Central memory CD8-positive, alpha-beta T cell (primary cell): ENCODE measurements at regions not wholly inside any gene's neighbourhood (a gene's known extent, or its start where the extent isn't known, plus 50 kb on each side); places are given as distances from the start of the nearest gene placed in this dataset.
"Not testable (repeated sequence)": the region's sequence is repeated elsewhere in the genome, so short reads cannot be mapped to it uniquely, and the experiment has no call there.

ENCODE experiments used
- ATAC-seq: fragments of 150-1000 bp; cut with Tn5 transposase; replicated peaks from 2 replicates; pipeline ENCODE4 v1.10.0; 2022; ENCODE audit warnings: mild to moderate bottlenecking, moderate FRiP score, moderate number of reproducible peaks; ENCODE audit not compliant: poor library complexity, severe bottlenecking; ENCODE audit errors: extremely low read depth
- DNase-seq, 2 donors: peaks; one replicate each; pipeline ENCODE4 v3.0.0; 2021; ENCODE audit warnings: low spot score in 2 of 2
- H3K27ac Mint-ChIP-seq: one replicate; pipeline ENCODE4 v1.8.0; 2022; ENCODE audit warnings: low read depth, mild to moderate bottlenecking, moderate library complexity, mixed read lengths
- H3K27me3 Mint-ChIP-seq: one replicate; pipeline ENCODE4 v1.8.0; 2022; ENCODE audit warnings: mixed read lengths
- H3K36me3 Mint-ChIP-seq: one replicate; pipeline ENCODE4 v1.8.0; 2022; ENCODE audit warnings: mild to moderate bottlenecking, moderate library complexity, mixed read lengths; ENCODE audit not compliant: insufficient read depth
- H3K4me1 Mint-ChIP-seq: one replicate; pipeline ENCODE4 v1.8.0; 2022; ENCODE audit warnings: mixed read lengths
- H3K4me3 Mint-ChIP-seq: one replicate; pipeline ENCODE4 v1.8.0; 2022; ENCODE audit warnings: mild to moderate bottlenecking, moderate library complexity, mixed read lengths
- H3K9me3 Mint-ChIP-seq: one replicate; pipeline ENCODE4 v1.8.0; 2022; ENCODE audit warnings: mixed read lengths

DNA sequence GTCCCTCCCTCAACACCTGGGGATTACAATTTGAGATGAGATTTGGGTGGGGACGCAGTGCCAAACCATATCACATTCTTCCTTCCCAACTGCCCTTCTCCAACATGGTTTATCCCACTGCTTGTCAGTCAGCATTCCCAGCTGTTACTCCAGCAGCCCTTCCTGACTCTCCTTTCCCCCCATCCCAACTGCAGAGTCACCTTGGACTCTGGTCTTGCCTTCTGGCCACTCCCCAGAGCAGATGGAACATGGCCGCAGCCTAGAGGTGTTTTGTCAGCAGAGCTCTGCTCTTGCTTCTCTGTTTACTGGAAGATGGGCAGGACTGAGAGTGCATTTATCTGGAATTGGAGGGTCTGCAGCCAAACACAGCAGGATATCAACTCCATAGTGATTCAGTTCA, 51.2 kb upstream of the MEX3C start:
- Mint-ChIP-seq H3K36me3 (no peaks in the 10 kb centered on the region), H3K4me3 (no peak overlapping the region), H3K9me3 (no peaks in the 10 kb centered on the region), H3K27ac (no peak overlapping the region), H3K27me3 (peaks cover 18% of the 10 kb centered on the region), H3K4me1 (no peaks in the 10 kb centered on the region)
- no peak for DNase-seq
- no peak for ATAC-seq

DNA sequence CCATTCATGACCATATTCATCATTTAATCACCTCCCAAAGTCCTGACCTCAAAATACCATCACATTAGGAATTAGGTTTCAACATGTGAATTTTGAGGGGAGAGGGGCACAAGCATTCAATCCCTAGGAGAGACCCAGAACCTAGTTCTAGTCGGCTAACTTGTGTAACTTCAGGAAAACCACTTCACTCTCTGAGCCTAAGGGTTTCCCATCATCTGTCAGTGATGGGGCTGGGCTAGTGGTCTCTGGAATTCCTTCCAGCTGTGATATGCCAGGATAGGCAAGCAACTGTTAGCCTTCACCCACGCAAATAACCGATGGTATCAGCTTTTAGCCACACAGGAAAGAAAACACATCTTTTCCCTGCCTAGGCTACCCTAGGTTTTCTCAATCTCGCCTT, 52.5 kb upstream of the MEX3C start:
- no peaks in the 10 kb centered on the region for H3K9me3 Mint-ChIP-seq
- ATAC-seq (no peak), DNase-seq (no peak)
- H3K4me3 Mint-ChIP-seq, result no peak overlapping the region
- H3K27ac Mint-ChIP-seq, result no peak overlapping the region
- peaks cover 18% of the 10 kb centered on the region for H3K27me3 Mint-ChIP-seq
- no peaks in the 10 kb centered on the region for H3K36me3 Mint-ChIP-seq
- H3K4me1 Mint-ChIP-seq, result no peaks in the 10 kb centered on the region

GRCh38 chr18:51250458-51251024, 53.1 kb upstream of the MEX3C start:
- Mint-ChIP-seq H3K36me3 (no peaks in the 10 kb centered on the region), H3K4me3 (no peak overlapping the region), H3K27ac (no peak overlapping the region), H3K9me3 (no peaks in the 10 kb centered on the region), H3K27me3 (peaks cover 18% of the 10 kb centered on the region), H3K4me1 (no peaks in the 10 kb centered on the region)
- DNase-seq, result no peak
- no peak for ATAC-seq

GRCh38 chr18:51251625-51252024, 54.1 kb upstream of the MEX3C start:
- peak; percentile 36 for ATAC-seq
- H3K9me3 Mint-ChIP-seq, result no peaks in the 10 kb centered on the region
- no peak for DNase-seq
- H3K4me3 Mint-ChIP-seq, result no peak overlapping the region
- peaks cover 18% of the 10 kb centered on the region for H3K27me3 Mint-ChIP-seq
- no peak overlapping the region for H3K27ac Mint-ChIP-seq
- H3K4me1 Mint-ChIP-seq, result no peaks in the 10 kb centered on the region
- no peaks in the 10 kb centered on the region for H3K36me3 Mint-ChIP-seq

DNA sequence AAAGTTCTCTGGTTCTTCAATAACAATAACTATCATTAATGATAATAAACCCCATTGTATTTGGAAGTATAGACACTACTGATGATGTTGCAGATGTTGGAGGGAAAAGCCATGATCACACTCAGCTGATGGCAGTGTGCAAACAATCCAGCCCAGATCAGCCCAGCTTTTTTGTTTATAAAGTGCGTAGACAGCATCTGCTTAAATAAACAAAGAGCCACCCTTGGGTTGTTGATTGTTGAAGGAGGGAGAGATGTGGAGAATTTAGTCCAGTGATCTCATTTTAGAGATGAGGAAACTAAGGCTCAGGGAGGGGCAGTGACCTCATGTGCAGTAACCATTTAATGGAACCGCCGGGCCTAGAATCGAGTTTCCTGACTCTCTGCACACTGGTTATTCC, 56.0 kb upstream of the MEX3C start:
- Mint-ChIP-seq H3K4me1 (no peaks in the 10 kb centered on the region), H3K9me3 (no peaks in the 10 kb centered on the region), H3K27me3 (peaks cover 15% of the 10 kb centered on the region), H3K27ac (no peak overlapping the region), H3K36me3 (no peaks in the 10 kb centered on the region), H3K4me3 (no peak overlapping the region)
- DNase-seq (no peak), ATAC-seq (no peak)

DNA sequence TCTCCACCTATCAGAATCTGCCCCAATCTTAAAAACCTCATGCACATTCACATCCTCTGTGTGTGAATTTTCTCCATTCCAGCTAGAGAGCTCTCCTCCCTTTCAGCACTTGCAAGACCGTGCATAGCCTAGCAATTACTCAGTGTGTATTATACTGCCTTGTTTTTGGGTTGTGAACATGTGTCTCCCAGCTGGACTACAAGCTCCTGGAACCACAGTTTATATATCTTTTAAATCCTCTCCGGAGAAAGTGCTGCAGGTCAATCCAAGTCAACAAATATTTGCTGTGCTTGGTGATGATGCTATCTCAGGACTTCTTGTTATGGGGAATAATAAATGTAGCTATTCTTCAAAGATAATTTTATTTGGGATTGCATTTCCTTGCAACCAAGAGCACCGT, 58.2 kb upstream of the MEX3C start:
- no peak for DNase-seq
- H3K27ac Mint-ChIP-seq, result no peak overlapping the region
- H3K4me3 Mint-ChIP-seq, result no peak overlapping the region
- no peaks in the 10 kb centered on the region for H3K36me3 Mint-ChIP-seq
- peaks cover 14% of the 10 kb centered on the region for H3K27me3 Mint-ChIP-seq
- H3K4me1 Mint-ChIP-seq, result no peaks in the 10 kb centered on the region
- H3K9me3 Mint-ChIP-seq, result no peaks in the 10 kb centered on the region
- ATAC-seq, result no peak

DNA sequence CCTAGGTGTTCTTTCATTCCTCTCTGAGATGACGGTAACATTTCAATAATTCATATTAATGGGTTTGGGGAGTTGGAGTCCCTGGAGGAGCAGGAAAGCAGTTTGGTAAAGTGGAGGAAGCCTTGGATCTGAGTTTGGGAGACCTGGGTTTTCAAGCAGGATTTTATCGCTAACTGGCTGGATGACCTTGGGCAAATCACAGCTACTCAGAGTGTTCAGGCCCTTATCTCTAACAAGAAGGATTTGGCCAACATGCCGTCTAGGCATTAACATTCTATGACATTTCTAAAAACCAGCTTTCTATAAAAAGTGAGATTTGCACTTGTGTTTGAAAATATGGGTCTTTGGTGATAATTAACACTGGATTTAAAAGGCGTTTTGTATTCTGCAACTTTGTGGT, 59.7 kb upstream of the MEX3C start:
- no peak overlapping the region for H3K4me3 Mint-ChIP-seq
- no peaks in the 10 kb centered on the region for H3K36me3 Mint-ChIP-seq
- H3K4me1 Mint-ChIP-seq, result no peaks in the 10 kb centered on the region
- H3K27ac Mint-ChIP-seq, result no peak overlapping the region
- ATAC-seq (no peak), DNase-seq (no peak)
- no peaks in the 10 kb centered on the region for H3K9me3 Mint-ChIP-seq
- peaks cover 24% of the 10 kb centered on the region for H3K27me3 Mint-ChIP-seq

GRCh38 chr18:51260118-51260517, 62.6 kb upstream of the MEX3C start:
- no peak overlapping the region for H3K4me3 Mint-ChIP-seq
- ATAC-seq, result no peak
- H3K27me3 Mint-ChIP-seq, result peaks cover 32% of the 10 kb centered on the region
- no peaks in the 10 kb centered on the region for H3K4me1 Mint-ChIP-seq
- no peak overlapping the region for H3K27ac Mint-ChIP-seq
- H3K36me3 Mint-ChIP-seq, result no peaks in the 10 kb centered on the region
- no peak for DNase-seq
- H3K9me3 Mint-ChIP-seq, result no peaks in the 10 kb centered on the region

DNA sequence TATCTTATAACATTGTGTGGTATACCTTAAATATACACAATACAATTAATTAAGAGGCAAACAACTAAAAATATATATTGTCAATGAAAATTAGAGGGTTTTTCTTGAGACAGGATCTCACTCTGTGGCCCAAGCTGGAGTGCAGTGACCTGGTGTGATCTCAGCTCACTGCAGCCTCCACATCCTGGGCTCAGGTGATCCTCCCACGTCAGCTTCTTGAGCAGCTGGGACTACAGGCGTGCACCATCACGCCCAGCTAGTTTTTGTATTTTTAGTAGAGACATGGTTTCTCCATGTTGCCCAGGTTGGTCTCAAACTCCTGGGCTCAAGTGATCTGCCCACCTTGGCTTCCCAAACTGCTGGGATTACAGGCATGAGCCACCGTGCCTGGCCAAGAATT, 68.6 kb upstream of the MEX3C start:
- not testable (repeated sequence) for DNase-seq, H3K27ac Mint-ChIP-seq, H3K4me3 Mint-ChIP-seq, H3K9me3 Mint-ChIP-seq, H3K4me1 Mint-ChIP-seq, H3K36me3 Mint-ChIP-seq, ATAC-seq
- peaks cover 28% of the 10 kb centered on the region for H3K27me3 Mint-ChIP-seq

- no peak overlapping the region for H3K4me3 Mint-ChIP-seq
- H3K9me3 Mint-ChIP-seq, result no peaks in the 10 kb centered on the region
- no peak overlapping the region for H3K27ac Mint-ChIP-seq
- H3K4me1 Mint-ChIP-seq, result no peaks in the 10 kb centered on the region
- no peaks in the 10 kb centered on the region for H3K36me3 Mint-ChIP-seq
- ATAC-seq (no peak), DNase-seq (no peak)
- peaks cover 21% of the 10 kb centered on the region for H3K27me3 Mint-ChIP-seq
These were observed 69.3 kb upstream of the MEX3C start for GRCh38 chr18:51266773-51267172.

DNA sequence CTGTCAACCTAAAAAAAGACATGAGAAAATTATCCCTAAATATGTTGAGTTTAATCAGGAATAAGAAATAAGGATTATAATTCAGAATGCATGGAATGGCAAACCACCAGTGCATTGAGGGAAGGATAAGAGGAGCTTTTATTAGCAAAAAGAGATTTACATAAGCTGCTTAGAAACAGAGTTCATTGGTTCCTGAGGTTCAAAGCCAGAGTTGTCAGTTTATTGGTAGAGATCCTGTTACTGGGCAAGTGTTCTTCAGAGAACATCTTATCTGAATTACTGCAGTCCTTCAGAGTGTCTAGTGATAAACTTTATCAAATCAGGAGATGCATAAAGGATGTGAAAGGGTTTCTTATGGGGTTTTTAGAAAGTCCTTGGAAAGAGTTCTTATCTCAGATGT, 76.0 kb upstream of the MEX3C start:
- no peaks in the 10 kb centered on the region for H3K4me1 Mint-ChIP-seq
- ATAC-seq (no peak), DNase-seq (no peak)
- H3K36me3 Mint-ChIP-seq, result no peaks in the 10 kb centered on the region
- H3K27ac Mint-ChIP-seq, result no peak overlapping the region
- H3K27me3 Mint-ChIP-seq, result no peaks in the 10 kb centered on the region
- no peak overlapping the region for H3K4me3 Mint-ChIP-seq
- H3K9me3 Mint-ChIP-seq, result no peaks in the 10 kb centered on the region

- H3K4me3 Mint-ChIP-seq, result no peak overlapping the region
These were observed 78.4 kb upstream of the MEX3C start for GRCh38 chr18:51275712-51276476.

DNA sequence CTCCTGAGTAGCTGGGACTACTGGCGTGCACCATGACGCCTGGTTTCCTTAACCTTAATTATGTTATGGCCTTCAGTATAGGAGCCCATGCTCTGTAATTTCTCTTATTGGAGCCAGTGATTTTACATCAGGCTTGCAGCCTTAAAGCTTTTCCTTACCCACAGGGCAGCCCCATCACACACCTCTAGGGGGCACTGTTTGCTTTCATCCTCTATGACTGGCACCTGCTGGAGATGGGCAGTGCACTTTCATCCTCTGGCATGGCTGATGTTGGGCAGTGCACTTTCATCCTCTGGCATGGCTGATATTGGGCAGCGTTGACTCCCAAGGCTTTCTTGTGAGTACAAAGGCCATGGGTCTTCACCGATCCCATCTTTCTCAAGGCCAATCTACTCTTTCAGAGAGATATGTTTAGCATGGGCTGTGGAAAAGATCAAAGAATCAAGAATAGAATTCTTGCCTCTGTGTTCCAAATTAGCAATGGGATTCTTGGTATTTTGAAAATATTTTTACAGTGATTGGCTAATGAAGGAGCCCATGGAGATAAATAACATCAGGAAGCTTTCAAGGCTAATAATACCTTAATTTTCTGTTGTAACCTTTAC, 80.7 kb upstream of the MEX3C start:
- Mint-ChIP-seq H3K36me3 (no peaks in the 10 kb centered on the region), H3K4me3 (no peak overlapping the region), H3K27me3 (no peaks in the 10 kb centered on the region), H3K27ac (no peak overlapping the region), H3K9me3 (no peaks in the 10 kb centered on the region), H3K4me1 (no peaks in the 10 kb centered on the region)
- ATAC-seq (no peak), DNase-seq (no peak)

More at GRCh38 chr18:51275712-51276476, 78.4 kb upstream of the MEX3C start:
- Mint-ChIP-seq H3K36me3 (no peaks in the 10 kb centered on the region), H3K9me3 (no peaks in the 10 kb centered on the region), H3K4me1 (no peaks in the 10 kb centered on the region), H3K27me3 (no peaks in the 10 kb centered on the region), H3K27ac (no peak overlapping the region)
- DNase-seq (no peak), ATAC-seq (no peak)
